ENCODE measurements at regions not wholly inside any gene's neighbourhood (a gene's known extent, or its start where the extent isn't known, plus 50 kb on each side); places are given as distances from the start of the nearest gene placed in this dataset.
"Not testable (repeated sequence)": the region's sequence is repeated elsewhere in the genome, so short reads cannot be mapped to it uniquely, and the experiment has no call there.

GRCh38 chr3:152891678-152892077 is 56.7 kb downstream of the P2RY1 start:
- no peak for DNase-seq

DNA sequence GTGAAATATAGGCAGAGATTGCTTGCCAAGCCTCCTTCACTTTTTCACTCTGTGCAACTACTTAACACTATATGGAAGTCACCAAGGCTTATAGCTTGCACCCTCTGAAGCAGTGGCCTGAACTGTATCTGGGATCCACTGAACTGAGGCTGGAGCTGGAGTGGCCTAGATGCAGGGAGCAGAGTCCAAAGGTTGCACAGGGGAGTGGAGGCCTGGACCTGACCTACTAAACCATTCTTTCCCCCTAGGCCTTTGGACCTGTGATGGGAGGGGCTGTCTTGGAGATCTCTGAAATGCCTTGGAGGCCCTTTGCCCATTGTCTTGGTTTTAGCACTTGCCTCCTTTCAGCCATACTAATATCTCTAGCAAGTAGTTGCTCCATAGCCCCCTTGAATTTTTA is 57.5 kb downstream of the P2RY1 start:
- DNase-seq: no peak

- no peak for DNase-seq
Observed at GRCh38 chr3:152893647-152894046, 58.7 kb downstream of the P2RY1 start.

GRCh38 chr3:152899306-152899705 is 64.4 kb downstream of the P2RY1 start:
- DNase-seq: no peak

DNA sequence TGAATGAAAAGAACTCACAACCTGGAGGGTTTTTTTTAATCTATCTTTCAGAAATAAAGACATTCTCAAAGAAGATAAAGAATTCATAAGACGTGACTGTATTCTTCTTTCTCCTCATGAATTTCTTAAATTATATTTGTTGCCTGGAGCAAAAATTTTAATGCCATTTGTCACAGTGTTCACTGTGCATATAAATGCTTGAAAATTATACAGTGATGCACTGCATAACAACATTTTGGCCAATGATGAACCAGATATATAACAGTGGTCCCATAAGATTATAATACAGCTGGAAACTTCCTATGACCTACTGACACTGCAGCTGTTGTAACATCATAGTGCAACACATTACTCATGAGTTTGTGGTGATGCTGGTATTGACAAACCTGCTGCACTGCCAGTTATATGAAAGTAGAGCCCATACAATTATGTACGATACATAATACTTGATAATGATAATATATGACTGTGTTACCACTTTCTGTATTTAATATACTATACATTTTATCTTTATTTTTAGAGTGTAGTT is 67.3 kb downstream of the P2RY1 start:
- no peak for DNase-seq

DNA sequence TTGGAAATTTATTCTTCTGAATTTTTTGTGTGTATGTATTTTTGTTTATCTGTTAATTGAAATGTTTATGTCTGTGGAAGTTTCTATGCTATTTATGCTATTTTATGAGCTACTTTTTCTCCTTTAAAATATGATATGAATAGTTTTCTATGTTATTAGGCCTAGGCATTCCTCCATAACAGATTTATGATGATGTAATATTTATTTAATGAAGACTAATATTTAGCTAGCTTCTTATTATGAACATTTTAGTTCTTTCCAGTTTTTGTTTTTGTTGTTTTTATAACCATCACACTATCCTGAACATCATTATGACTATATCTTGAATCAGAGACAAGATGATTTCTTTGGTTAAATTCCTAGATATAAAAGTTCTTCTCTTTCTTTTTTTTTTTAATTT is 70.7 kb downstream of the P2RY1 start:
- DNase-seq: no peak

- no peak for DNase-seq
Observed at GRCh38 chr3:152909180-152909883, 74.4 kb downstream of the P2RY1 start.

DNA sequence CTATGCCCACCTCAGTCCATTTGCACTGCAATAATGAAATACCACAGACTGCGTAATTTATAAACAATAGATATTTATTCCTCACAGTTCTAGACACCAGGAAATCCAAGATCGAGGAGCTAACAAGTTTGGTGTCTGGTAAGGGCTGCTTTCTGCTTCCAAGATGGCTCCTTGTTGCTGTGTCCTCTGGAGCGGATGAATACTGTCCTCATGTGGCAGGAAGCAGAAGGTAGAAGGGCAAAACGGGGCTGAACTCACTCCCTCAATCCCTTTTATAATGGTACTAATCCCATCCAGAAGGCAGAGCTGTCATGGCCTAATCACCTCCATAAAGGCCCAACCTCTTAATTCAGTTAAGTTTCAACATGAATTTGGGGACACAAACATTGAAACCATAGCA is 75.3 kb downstream of the P2RY1 start:
- DNase-seq: no peak

DNA sequence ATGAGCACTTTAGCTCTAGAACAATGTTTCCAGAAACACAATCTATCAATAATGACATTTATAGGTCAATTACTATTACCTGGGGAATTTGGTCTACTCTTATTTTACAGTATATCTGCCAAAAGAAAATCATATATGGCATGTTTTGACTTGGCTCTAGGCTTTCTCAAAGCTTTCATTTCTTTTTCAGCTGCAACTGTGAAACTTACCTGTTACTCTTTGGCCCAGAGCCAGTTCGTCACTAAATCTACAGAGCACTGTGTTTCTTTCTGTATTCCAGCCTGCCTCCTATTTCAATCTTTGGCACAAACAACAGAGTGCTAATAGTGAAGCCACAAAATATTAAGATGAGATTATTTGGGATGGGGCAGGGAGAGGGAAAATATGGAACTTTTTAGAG is 76.0 kb downstream of the P2RY1 start:
- no peak for DNase-seq

- DNase-seq: not testable (repeated sequence)
Observed at GRCh38 chr3:152914743-152915142, 79.8 kb downstream of the P2RY1 start.

GRCh38 chr3:152915695-152916094 is 80.8 kb downstream of the P2RY1 start:
- no peak for DNase-seq

- no peak for DNase-seq
Observed at GRCh38 chr3:152916753-152917279, 81.9 kb downstream of the P2RY1 start.

GRCh38 chr3:152921351-152921750 is 86.4 kb downstream of the P2RY1 start:
- DNase-seq: no peak

DNA sequence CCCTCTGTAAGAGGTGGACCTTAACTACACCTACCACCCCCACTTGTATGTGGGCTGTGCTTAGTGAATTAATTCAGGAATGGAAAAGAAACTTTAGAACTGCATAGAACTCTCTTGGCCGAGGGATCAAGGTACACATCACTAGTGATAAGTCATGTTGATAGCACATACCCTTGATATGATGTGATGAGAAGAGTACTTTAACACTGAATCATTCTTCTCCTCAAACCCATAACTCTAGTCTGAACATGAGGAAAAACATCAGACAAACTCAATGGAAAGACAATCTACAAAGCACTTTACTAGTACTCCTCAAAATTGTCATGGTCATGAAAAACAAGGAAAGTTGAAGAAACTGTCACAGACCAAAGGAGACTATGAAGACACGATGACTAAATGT is 87.6 kb downstream of the P2RY1 start:
- DNase-seq: no peak

GRCh38 chr3:152927131-152927530 is 92.2 kb downstream of the P2RY1 start:
- DNase-seq: no peak

DNA sequence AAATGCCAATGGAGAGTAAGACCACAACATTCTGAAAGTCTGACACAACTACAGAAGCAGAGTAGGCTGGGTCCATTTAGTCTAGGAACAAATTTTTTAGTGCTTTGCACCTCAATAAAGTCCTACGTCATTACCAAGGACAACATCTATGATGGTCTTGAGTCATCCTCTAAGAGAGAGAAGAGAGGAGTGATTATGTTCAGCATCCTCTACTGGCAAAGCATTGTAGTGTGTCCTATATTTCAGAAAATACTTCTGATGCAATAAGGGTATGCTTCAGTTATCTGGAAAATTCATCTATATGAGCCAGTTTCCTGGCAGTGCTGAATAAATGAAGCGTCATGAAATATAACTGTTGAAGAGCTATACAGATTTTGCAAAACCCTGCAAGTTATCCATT is 95.6 kb downstream of the P2RY1 start:
- DNase-seq: no peak

DNA sequence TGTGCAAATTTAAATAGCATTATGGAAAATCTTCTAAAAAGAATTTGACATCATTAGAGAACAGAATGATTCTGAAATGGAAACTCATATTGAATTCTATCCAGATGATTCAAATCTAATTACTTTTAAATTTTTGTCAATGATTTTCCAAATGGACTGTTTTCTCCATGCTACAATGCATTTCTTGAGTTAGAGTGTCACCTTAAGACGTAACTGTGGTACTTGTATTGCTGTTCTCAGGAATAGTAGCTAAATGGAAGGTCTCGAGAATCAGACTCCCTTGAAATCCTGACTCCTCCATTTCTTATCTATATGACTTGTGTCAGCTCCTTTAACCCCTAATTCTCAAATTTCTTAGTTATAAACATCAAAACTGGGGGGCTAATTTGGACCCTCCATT is 102.3 kb downstream of the P2RY1 start:
- no peak for DNase-seq

- DNase-seq: no peak
Observed at GRCh38 chr3:152938974-152939636, 104.2 kb downstream of the P2RY1 start.

DNA sequence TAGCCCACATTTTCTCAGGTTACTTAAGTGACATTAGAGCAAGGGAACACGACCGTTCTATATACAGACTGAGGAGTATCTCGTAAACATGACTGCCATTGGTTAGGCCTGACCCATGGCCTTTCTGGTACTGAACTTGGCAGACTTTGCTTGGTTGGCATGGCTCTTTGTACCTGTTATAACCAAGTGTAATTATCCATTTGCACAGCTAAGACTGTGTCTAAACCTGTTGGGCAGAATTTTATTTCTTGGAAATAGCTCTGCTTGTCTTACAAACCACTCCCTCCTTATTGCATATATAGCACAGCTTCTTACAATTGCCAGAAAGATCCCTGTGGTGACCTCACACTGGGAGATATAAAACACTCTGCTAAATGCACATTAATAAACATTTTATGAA is 106.9 kb downstream of the P2RY1 start:
- no peak for DNase-seq

- DNase-seq: no peak
Observed at GRCh38 chr3:152942366-152942765, 107.4 kb downstream of the P2RY1 start.

- DNase-seq: no peak
Observed at GRCh38 chr3:152943645-152944044, 108.7 kb downstream of the P2RY1 start.

GRCh38 chr3:152944671-152945070 is 109.7 kb downstream of the P2RY1 start:
- DNase-seq: no peak

GRCh38 chr3:152945556-152945955 is 110.6 kb downstream of the P2RY1 start:
- DNase-seq: no peak

DNA sequence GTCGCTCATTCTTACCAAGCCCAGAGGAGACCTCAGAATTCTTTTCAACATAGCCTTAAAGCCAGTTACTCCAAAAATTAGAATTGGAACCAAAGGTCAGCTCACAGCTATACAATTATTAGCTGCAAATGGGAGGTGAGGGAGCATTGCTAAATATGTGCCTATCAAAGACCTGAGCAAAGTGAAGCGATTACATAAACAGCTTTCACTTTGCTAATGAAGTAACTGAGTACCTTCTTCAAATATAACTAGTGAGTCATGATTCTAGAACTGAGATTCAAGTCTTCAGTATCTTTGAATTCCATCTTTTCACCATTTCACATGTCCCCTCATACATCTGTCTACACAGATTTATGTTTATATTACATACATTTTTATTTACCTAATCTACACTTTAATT is 122.6 kb downstream of the P2RY1 start:
- no peak for DNase-seq
